Liver (tissue), 8 donors: ENCODE measurements at regions not wholly inside any gene's neighbourhood (a gene's known extent, or its start where the extent isn't known, plus 50 kb on each side); places are given as distances from the start of the nearest gene placed in this dataset.

ENCODE experiments used
- DNase-seq: peaks from one replicate; pipeline ENCODE4 v3.0.0-alpha.2; 2017; ENCODE audit warnings: low spot score
- H3K27ac ChIP-seq, 2 donors: one replicate each; pipeline ENCODE4 v1.7.0; 2013; ENCODE audit warnings: inconsistent platforms in 2 of 2, low read length in 2 of 2, control low read depth in 1 of 2, low read depth in 1 of 2, mild to moderate bottlenecking in 1 of 2
- H3K27me3 ChIP-seq, 4 donors: one replicate each; pipeline versions ENCODE4 v1.6.1 to v1.7.0; 2013; ENCODE audit warnings: low read length in 3 of 4, inconsistent platforms in 1 of 4, mild to moderate bottlenecking in 1 of 4, moderate library complexity in 1 of 4; ENCODE audit not compliant: control insufficient read depth in 4 of 4, insufficient read depth in 4 of 4
- H3K36me3 ChIP-seq, 4 donors: one replicate each; pipeline versions ENCODE4 v1.6.1 to v1.7.0; 2013; ENCODE audit warnings: low read length in 3 of 4, mild to moderate bottlenecking in 3 of 4, low read depth in 1 of 4, moderate library complexity in 1 of 4; ENCODE audit not compliant: control insufficient read depth in 4 of 4, insufficient read depth in 3 of 4
- H3K4me1 ChIP-seq, 4 donors: one replicate each; pipeline versions ENCODE4 v1.6.1 to v1.7.0; 2013; ENCODE audit warnings: low read length in 3 of 4, mild to moderate bottlenecking in 3 of 4, moderate library complexity in 1 of 4; ENCODE audit not compliant: control insufficient read depth in 4 of 4, insufficient read depth in 4 of 4
- H3K4me3 ChIP-seq, 3 donors: one replicate each; pipeline versions ENCODE4 v1.6.1 to v1.7.0; 2013; ENCODE audit warnings: low read length in 3 of 3, control low read depth in 1 of 3, low read depth in 1 of 3, mild to moderate bottlenecking in 1 of 3
- H3K9ac ChIP-seq, 2 donors: one replicate each; pipeline ENCODE4 v1.7.0; 2013; ENCODE audit warnings: low read length in 2 of 2, mild to moderate bottlenecking in 2 of 2, moderate library complexity in 2 of 2, control low read depth in 1 of 2, low read depth in 1 of 2
- H3K9me3 ChIP-seq, 4 donors: one replicate each; pipeline versions ENCODE4 v1.6.1 to v1.7.0; 2013; ENCODE audit warnings: low read length in 3 of 4; ENCODE audit not compliant: control insufficient read depth in 4 of 4
- ATF3 ChIP-seq: IDR thresholded peaks from 2 replicates; pipeline ENCODE4 v1.6.1; 2016; ENCODE audit warnings: antibody characterized with exemption
- CTCF ChIP-seq: fragments of 150-350 bp; IDR thresholded peaks from 2 replicates; pipeline ENCODE4 v1.5.1; 2017; ENCODE audit warnings: improper control_type of control experiment, low read depth, low read length; ENCODE audit not compliant: missing input control
- EGR1 ChIP-seq, 2 donors: IDR thresholded peaks; 2 replicates each; pipeline ENCODE4 v1.6.1; 2016 to 2018; ENCODE audit warnings: antibody characterized with exemption in 2 of 2, low read depth in 2 of 2
- FOXA1 ChIP-seq: IDR thresholded peaks from 2 replicates; pipeline ENCODE4 v1.6.1; 2016; ENCODE audit warnings: antibody characterized with exemption
- FOXA2 ChIP-seq: IDR thresholded peaks from 2 replicates; pipeline ENCODE4 v1.6.1; 2016; ENCODE audit warnings: antibody characterized with exemption
- GABPA ChIP-seq, 2 donors: IDR thresholded peaks in 1 of 2; conservative IDR thresholded peaks in 1 of 2; 2 replicates each; pipeline ENCODE4 v1.6.1; 2016; ENCODE audit warnings: antibody characterized with exemption in 2 of 2, mild to moderate bottlenecking in 1 of 2, moderate library complexity in 1 of 2
- HNF4A ChIP-seq, 2 donors: conservative IDR thresholded peaks; 2 replicates each; pipeline ENCODE4 v1.6.1; 2016; ENCODE audit warnings: antibody characterized with exemption in 2 of 2, mild to moderate bottlenecking in 2 of 2
- HNF4G ChIP-seq: IDR thresholded peaks from 2 replicates; pipeline ENCODE4 v1.6.1; 2016; ENCODE audit warnings: antibody characterized with exemption
- JUND ChIP-seq, 2 donors: IDR thresholded peaks; 2 replicates each; pipeline ENCODE4 v1.6.1; 2016; ENCODE audit warnings: antibody characterized with exemption in 2 of 2
- MAX ChIP-seq: IDR thresholded peaks from 2 replicates; pipeline ENCODE4 v1.6.1; 2016; ENCODE audit warnings: antibody characterized with exemption
- NR2F2 ChIP-seq: IDR thresholded peaks from 2 replicates; pipeline ENCODE4 v1.6.1; 2016; ENCODE audit warnings: antibody characterized with exemption
- RAD21 ChIP-seq, 2 donors: IDR thresholded peaks; 2 replicates each; pipeline ENCODE4 v1.6.1; 2016; ENCODE audit warnings: antibody characterized with exemption in 2 of 2, mild to moderate bottlenecking in 2 of 2
- REST ChIP-seq: IDR thresholded peaks from 2 replicates; pipeline ENCODE4 v1.6.1; 2016; ENCODE audit warnings: antibody characterized with exemption, mild to moderate bottlenecking
- RXRA ChIP-seq, 2 donors: IDR thresholded peaks; 2 replicates each; pipeline ENCODE4 v1.6.1; 2017 to 2018; ENCODE audit warnings: antibody characterized with exemption in 2 of 2, mild to moderate bottlenecking in 1 of 2
- SP1 ChIP-seq: IDR thresholded peaks from 2 replicates; pipeline ENCODE4 v1.6.1; 2018; ENCODE audit warnings: antibody characterized with exemption, mild to moderate bottlenecking
- TAF1 ChIP-seq: conservative IDR thresholded peaks from 2 replicates; pipeline ENCODE4 v1.6.1; 2016; ENCODE audit warnings: antibody characterized with exemption, mild to moderate bottlenecking
- YY1 ChIP-seq: IDR thresholded peaks from 2 replicates; pipeline ENCODE4 v1.6.1; 2016; ENCODE audit warnings: antibody characterized with exemption, mild to moderate bottlenecking
- WGBS: extraction: QIAGEN DNeasy Blood & Tissue Kit; methylation state at CpG from one replicate; pipeline ENCODE4 v1.1.7; 2013; 5-methylcytosine and 5-hydroxymethylcytosine counted together
- donor health status: healthy.
- donor health status: healthy.
- donor health status: healthy.
- donor health status: healthy.
- donor health status: healthy.

GRCh38 chr5:163135849-163136248 is 301.5 kb upstream of the CCNG1 start:
- no peak overlapping the region for H3K27ac ChIP-seq
- no peak for DNase-seq
- no peaks in the 10 kb centered on the region for H3K27me3 ChIP-seq
- H3K4me1 ChIP-seq: no peaks in the 10 kb centered on the region
- no peak overlapping the region for H3K4me3 ChIP-seq
- no peaks in the 10 kb centered on the region for H3K36me3 ChIP-seq
- H3K9me3 ChIP-seq: no peaks in the 10 kb centered on the region
- H3K9ac ChIP-seq: no peak overlapping the region
- 77% methylated on average over 2 of the region's 2 CpGs for WGBS
- TF ChIP-seq RXRA (IDR thresholded peaks at IDR 0.05): no peak
- no peak for TF ChIP-seq JUND (IDR thresholded peaks at IDR 0.05)
- no peak for TF ChIP-seq HNF4G
- no peak for TF ChIP-seq MAX
- TF ChIP-seq FOXA2: no peak
- TF ChIP-seq TAF1: no peak
- TF ChIP-seq FOXA1: no peak
- no peak for TF ChIP-seq NR2F2
- no peak for TF ChIP-seq YY1
- no peak for TF ChIP-seq HNF4A (conservative IDR thresholded peaks at IDR 0.05)
- TF ChIP-seq GABPA (IDR thresholded peaks at IDR 0.05 in 1 of 2, conservative IDR thresholded peaks at IDR 0.05 in 1 of 2): no peak
- no peak for TF ChIP-seq RAD21 (IDR thresholded peaks at IDR 0.05)

- no peak for DNase-seq
- no peak overlapping the region for H3K4me3 ChIP-seq
- no peaks in the 10 kb centered on the region for H3K9me3 ChIP-seq
- no peaks in the 10 kb centered on the region for H3K36me3 ChIP-seq
- H3K9ac ChIP-seq: no peak overlapping the region
- H3K4me1 ChIP-seq: no peaks in the 10 kb centered on the region
- H3K27me3 ChIP-seq: no peaks in the 10 kb centered on the region
- no peak for TF ChIP-seq GABPA (IDR thresholded peaks at IDR 0.05 in 1 of 2, conservative IDR thresholded peaks at IDR 0.05 in 1 of 2)
- no peak for TF ChIP-seq TAF1
- TF ChIP-seq EGR1 (IDR thresholded peaks at IDR 0.05; ENCODE audit: low read depth in 2 of 2): no peak
- TF ChIP-seq ATF3: no peak
- no peak for TF ChIP-seq HNF4G
- TF ChIP-seq REST: no peak
- no peak for TF ChIP-seq FOXA2
- no peak for TF ChIP-seq SP1
- TF ChIP-seq CTCF: no peak
- TF ChIP-seq RAD21 (IDR thresholded peaks at IDR 0.05): no peak
- no peak for TF ChIP-seq NR2F2
- TF ChIP-seq JUND (IDR thresholded peaks at IDR 0.05): no peak
- no peak overlapping the region for H3K27ac ChIP-seq
These were observed 275.9 kb upstream of the CCNG1 start for GRCh38 chr5:163161512-163161911.
